ENCODE measurements at regions not wholly inside any gene's neighbourhood (a gene's known extent, or its start where the extent isn't known, plus 50 kb on each side); places are given as distances from the start of the nearest gene placed in this dataset.

DNA sequence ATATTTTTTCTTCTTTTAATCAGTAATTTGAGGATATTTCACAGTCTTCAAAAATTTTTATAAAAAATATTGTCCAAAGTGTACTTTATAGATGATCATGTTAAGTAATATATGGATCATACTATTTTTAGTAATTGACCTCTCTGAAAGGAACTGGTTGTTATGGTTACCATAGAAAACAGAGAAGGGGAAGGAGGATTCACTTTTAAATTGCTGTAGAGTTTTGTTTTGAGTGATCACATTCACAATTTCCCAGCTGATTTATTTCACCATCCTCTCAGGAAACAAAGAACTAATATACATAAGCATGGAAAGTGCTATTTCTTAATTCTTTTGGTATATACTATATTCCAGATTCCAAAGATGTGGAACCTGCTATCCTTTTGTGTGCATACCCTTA is 56.5 kb upstream of the NREP start:
- no peaks in the 10 kb centered on the region for H3K4me1 ChIP-seq
- DNase-seq (ENCODE audit: extremely low spot score in 2 of 2): no peak
- no peak overlapping the region for H3K4me3 ChIP-seq
- H3K9me3 ChIP-seq: no peaks in the 10 kb centered on the region
- no peaks in the 10 kb centered on the region for H3K27me3 ChIP-seq
- intact Hi-C loops (cut with DNase I): no loop called here
- H3K36me3 ChIP-seq: no peaks in the 10 kb centered on the region
- H3K27ac ChIP-seq: no peak overlapping the region
- no peak for TF ChIP-seq POLR2A (IDR thresholded peaks at IDR 0.05)

DNA sequence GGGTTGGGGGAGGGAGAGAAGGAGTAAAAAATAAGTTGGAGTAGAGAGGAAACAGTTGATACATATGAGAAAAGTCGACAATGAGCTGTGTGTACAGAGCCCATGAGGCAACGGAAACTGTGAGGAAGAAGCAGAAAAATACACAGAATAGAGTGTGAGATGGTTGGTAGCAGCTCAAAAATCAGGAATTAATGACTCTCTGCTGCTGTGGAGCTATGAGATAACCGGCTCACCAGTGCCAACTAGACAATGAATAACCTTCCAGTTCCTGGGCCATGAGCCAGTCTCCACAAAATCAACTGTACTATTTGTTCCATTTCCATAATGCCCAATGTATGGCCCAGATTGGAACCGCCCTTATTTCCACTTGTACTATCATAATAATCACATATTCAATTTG is 53.1 kb upstream of the NREP start:
- H3K9me3 ChIP-seq: no peaks in the 10 kb centered on the region
- intact Hi-C loops (cut with DNase I): no loop called here

More for the DNA sequence above, 53.1 kb upstream of the NREP start:
- Histone ChIP-seq H3K27me3 (no peaks in the 10 kb centered on the region), H3K27ac (no peak overlapping the region), H3K36me3 (no peaks in the 10 kb centered on the region), H3K4me3 (no peak overlapping the region), H3K4me1 (no peaks in the 10 kb centered on the region)
- no peak for TF ChIP-seq POLR2A (IDR thresholded peaks at IDR 0.05)
- TF ChIP-seq, protein P1, sequence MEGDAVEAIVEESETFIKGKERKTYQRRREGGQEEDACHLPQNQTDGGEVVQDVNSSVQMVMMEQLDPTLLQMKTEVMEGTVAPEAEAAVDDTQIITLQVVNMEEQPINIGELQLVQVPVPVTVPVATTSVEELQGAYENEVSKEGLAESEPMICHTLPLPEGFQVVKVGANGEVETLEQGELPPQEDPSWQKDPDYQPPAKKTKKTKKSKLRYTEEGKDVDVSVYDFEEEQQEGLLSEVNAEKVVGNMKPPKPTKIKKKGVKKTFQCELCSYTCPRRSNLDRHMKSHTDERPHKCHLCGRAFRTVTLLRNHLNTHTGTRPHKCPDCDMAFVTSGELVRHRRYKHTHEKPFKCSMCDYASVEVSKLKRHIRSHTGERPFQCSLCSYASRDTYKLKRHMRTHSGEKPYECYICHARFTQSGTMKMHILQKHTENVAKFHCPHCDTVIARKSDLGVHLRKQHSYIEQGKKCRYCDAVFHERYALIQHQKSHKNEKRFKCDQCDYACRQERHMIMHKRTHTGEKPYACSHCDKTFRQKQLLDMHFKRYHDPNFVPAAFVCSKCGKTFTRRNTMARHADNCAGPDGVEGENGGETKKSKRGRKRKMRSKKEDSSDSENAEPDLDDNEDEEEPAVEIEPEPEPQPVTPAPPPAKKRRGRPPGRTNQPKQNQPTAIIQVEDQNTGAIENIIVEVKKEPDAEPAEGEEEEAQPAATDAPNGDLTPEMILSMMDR (IDR thresholded peaks at IDR 0.05): no peak
- TF ChIP-seq POLR2AphosphoS5 (IDR thresholded peaks at IDR 0.05; ENCODE audit: insufficient read depth in 1 of 2, low read depth in 1 of 2): no peak
- no peak for DNase-seq (ENCODE audit: extremely low spot score in 2 of 2)

All from vagina (tissue), 2 donors.